ENCODE measurements at regions not wholly inside any gene's neighbourhood (a gene's known extent, or its start where the extent isn't known, plus 50 kb on each side); places are given as distances from the start of the nearest gene placed in this dataset.

DNA sequence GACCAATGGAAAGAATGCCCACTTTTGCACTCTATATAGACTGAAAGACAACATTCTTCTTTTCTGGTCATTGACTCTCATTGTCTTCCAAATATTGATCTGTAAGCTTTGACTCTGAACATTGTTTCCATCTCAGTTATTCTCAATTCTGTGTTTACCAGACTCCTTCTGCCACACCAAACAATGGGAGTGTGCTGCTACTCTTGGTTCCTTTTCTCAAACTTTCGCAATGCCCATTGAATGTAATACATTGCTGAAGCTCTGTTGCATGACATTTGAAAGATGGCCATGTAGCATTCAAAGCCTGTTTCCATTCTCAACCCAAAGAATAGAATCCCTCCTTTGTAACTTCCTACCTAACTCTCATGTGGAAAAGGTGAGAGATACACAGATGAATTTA lies 136.2 kb downstream of the BTC start:
- Histone ChIP-seq H3K27me3 (no peaks in the 10 kb centered on the region), H3K27ac (no peak overlapping the region), H3K4me3 (no peak overlapping the region), H3K4me1 (peaks cover 0 to 13% (median 0%) of the 10 kb centered on the region in 4 donors), H3K36me3 (no peaks in the 10 kb centered on the region), H3K9me3 (no peaks in the 10 kb centered on the region)
- TF ChIP-seq POLR2A (IDR thresholded peaks at IDR 0.05) (no peak), EP300 (IDR thresholded peaks at IDR 0.05) (no peak)
- TF ChIP-seq, protein P1, sequence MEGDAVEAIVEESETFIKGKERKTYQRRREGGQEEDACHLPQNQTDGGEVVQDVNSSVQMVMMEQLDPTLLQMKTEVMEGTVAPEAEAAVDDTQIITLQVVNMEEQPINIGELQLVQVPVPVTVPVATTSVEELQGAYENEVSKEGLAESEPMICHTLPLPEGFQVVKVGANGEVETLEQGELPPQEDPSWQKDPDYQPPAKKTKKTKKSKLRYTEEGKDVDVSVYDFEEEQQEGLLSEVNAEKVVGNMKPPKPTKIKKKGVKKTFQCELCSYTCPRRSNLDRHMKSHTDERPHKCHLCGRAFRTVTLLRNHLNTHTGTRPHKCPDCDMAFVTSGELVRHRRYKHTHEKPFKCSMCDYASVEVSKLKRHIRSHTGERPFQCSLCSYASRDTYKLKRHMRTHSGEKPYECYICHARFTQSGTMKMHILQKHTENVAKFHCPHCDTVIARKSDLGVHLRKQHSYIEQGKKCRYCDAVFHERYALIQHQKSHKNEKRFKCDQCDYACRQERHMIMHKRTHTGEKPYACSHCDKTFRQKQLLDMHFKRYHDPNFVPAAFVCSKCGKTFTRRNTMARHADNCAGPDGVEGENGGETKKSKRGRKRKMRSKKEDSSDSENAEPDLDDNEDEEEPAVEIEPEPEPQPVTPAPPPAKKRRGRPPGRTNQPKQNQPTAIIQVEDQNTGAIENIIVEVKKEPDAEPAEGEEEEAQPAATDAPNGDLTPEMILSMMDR (IDR thresholded peaks at IDR 0.05): no peak
- no peak for DNase-seq (ENCODE audit: low spot score in 2 of 2)
- 97% methylated on average over 1 of the region's 1 CpG for WGBS, 2 donors

DNA sequence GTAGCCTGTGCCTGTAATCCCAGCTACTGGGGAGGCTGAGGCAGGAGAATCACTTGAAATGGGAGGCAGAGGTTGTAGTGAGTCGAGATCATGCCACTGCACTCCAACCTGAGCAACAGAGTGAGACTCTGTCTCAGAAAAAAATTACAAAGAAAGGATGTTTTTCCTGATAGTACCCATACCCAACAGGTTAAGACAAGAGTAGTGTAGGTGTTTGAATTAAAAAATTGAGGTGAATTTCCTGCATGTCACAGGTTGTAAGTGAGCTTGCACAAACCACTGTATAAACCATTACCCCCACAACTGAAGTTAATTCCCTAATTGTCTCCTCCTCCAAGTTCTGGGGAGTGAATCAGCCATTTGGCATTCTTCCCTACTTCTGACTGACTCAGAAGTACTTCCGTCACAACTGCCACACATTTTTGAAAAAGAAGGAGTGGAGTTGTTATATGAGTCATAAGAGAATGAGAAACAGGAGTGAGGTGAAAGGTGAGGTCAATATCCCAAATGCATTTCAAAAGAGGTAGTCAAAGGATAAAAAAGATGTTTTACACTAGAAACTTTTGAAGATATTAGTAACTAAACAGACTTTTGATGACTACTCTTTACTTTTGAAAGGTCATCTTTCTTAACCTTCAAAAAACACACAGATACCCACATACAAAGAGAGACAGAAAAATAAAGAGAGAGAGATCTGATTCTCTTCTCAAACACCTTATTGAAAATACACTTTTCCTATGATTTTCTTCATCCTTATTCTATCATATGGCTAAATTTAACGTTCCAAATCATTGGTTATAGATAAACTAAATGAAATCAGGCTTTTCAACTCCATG lies 134.5 kb downstream of the BTC start:
- DNase-seq (ENCODE audit: low spot score in 2 of 2): no peak
- H3K4me1 ChIP-seq: peaks cover 0 to 13% (median 0%) of the 10 kb centered on the region in 4 donors
- peak overlapping the region in 1 of 4 donors; percentile 55 for H3K27ac ChIP-seq

DNA sequence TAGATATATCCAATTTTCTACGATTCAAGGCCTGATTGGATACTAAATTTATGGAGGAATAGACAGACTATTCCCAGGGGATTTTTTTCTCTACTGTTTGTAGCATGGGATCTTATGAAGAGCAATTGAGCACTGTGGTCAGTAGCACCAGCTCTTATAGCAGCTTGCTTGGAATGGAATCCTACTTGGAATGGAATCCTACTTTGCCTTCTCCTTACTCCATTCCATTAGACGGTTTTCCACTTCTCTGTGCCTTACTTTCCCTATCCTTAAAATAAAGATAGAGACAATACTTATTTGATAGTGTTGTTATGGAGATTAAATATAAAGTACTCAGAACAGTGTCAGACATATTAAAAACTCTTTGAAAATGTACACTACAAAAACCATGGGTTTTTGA lies 133.5 kb downstream of the BTC start:
- no peak for DNase-seq (ENCODE audit: low spot score in 2 of 2)
- Histone ChIP-seq H3K4me3 (no peak overlapping the region), H3K9me3 (no peaks in the 10 kb centered on the region), H3K4me1 (peaks cover 0 to 13% (median 0%) of the 10 kb centered on the region in 4 donors), H3K27ac (no peak overlapping the region), H3K27me3 (no peaks in the 10 kb centered on the region), H3K36me3 (no peaks in the 10 kb centered on the region)
- TF ChIP-seq, protein P1 (IDR thresholded peaks at IDR 0.05): no peak
- TF ChIP-seq EP300 (IDR thresholded peaks at IDR 0.05) (no peak), POLR2A (IDR thresholded peaks at IDR 0.05) (no peak)
- WGBS, 2 donors: 85 to 91% methylated on average over 2 of the region's 2 CpGs

More for the DNA sequence above, 134.5 kb downstream of the BTC start:
- no peak overlapping the region for H3K4me3 ChIP-seq
- no peaks in the 10 kb centered on the region for H3K9me3 ChIP-seq
- WGBS, 2 donors: 59 to 60% methylated on average over 3 of the region's 3 CpGs
- no peaks in the 10 kb centered on the region for H3K27me3 ChIP-seq
- H3K36me3 ChIP-seq: no peaks in the 10 kb centered on the region
- no peak for TF ChIP-seq POLR2A (IDR thresholded peaks at IDR 0.05)
- peak in 1 of 2 donors; percentile 72 for TF ChIP-seq EP300 (IDR thresholded peaks at IDR 0.05)

DNA sequence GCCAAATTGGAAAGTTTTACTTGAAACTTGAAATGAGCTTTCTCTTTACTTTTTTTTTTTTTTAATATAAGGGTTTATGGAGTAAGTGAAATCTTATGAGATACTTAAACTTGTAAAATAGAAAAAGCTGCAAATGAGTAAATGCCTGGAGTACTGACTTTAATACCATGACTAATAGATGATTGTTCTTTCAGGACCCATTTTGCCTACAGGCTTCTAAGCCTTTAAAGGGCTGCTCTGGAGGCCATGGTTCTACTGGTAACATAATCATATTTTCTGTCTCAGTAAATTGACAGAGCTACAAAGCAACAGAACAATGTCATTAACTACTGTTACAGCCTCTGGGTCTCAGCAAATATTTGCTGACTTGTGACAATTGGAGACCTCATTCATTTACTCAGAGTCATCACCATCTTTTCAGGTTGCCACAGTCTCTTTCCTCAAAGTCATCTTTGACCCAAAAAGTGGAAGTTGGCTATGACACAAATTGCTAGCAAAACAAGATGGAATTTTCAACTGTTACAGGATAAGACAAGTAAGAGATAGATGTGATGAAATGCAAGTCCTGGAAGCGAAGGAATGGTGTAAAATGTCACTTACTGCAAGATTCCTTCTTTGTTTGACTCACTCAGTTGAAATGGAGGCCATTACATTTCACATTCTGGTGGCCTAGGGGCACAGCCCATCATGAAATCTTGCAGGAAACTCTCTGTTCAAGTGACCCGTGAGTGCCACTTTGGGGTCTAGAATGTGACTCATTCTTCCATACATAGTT lies 132.7 kb downstream of the BTC start:
- no peak for TF ChIP-seq POLR2A (IDR thresholded peaks at IDR 0.05)
- TF ChIP-seq EP300 (IDR thresholded peaks at IDR 0.05): no peak
- TF ChIP-seq, protein P1 (IDR thresholded peaks at IDR 0.05): no peak
- no peak for DNase-seq (ENCODE audit: low spot score in 2 of 2)
- peaks cover 0 to 13% (median 0%) of the 10 kb centered on the region in 4 donors for H3K4me1 ChIP-seq
- 72 to 73% methylated on average over 2 of the region's 2 CpGs for WGBS, 2 donors
- H3K27me3 ChIP-seq: no peaks in the 10 kb centered on the region
- H3K27ac ChIP-seq: no peak overlapping the region
- no peaks in the 10 kb centered on the region for H3K36me3 ChIP-seq
- H3K9me3 ChIP-seq: no peaks in the 10 kb centered on the region
- H3K4me3 ChIP-seq: no peak overlapping the region

DNA sequence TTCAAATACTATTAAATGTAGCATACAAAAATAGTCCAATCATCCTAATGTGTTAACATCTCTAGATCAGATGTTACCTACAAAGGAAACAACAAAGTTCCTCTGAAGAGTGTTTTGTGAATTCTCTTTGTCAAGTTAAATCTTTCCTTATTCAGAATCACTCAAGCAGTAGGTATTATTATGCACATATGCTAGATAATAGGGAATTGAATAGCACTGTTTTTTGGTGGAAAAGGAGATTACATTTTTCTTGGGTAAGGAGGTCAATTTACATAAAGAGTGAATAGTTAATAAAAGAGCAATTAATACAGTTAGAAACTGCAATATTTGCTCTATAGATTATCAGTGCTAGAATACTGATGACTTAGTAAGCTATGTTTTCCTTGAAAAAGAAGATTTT lies 130.7 kb downstream of the BTC start:
- Histone ChIP-seq H3K4me3 (no peak overlapping the region), H3K4me1 (peaks cover 0 to 13% (median 0%) of the 10 kb centered on the region in 4 donors), H3K27ac (no peak overlapping the region), H3K9me3 (no peaks in the 10 kb centered on the region), H3K36me3 (no peaks in the 10 kb centered on the region), H3K27me3 (no peaks in the 10 kb centered on the region)
- TF ChIP-seq EP300 (IDR thresholded peaks at IDR 0.05): no peak
- TF ChIP-seq, protein P1 (IDR thresholded peaks at IDR 0.05): no peak
- TF ChIP-seq POLR2A (IDR thresholded peaks at IDR 0.05): no peak
- DNase-seq (ENCODE audit: low spot score in 2 of 2): no peak
